GM23338 (cell line): ENCODE measurements at regions not wholly inside any gene's neighbourhood (a gene's known extent, or its start where the extent isn't known, plus 50 kb on each side); places are given as distances from the start of the nearest gene placed in this dataset.

Experiments used
- ATAC-seq: fragments of 200-7000 bp; cut with Tn5 transposase; 3 replicates; pipeline ENCODE4 v1.9.1; 2020
- DNase-seq: peaks from one replicate; pipeline ENCODE4 v3.0.0-alpha.2; 2015; ENCODE audit warnings: low spot score
- H2AFZ ChIP-seq: fragments of 200-600 bp; sonication (generic); 2 replicates; pipeline ENCODE4 v1.8.0; 2016; ENCODE audit warnings: antibody characterized with exemption, mild to moderate bottlenecking, moderate library complexity
- H3F3A ChIP-seq: fragments of 200-600 bp; sonication (generic); replicated peaks from 2 replicates; pipeline ENCODE4 v1.8.0; 2017; ENCODE audit warnings: antibody characterized with exemption, mixed run types, low read depth
- H3K27ac ChIP-seq: fragments of 200-600 bp; sonication (generic); 2 replicates; pipeline ENCODE4 v1.6.1; 2016; ENCODE audit warnings: low read depth
- H3K27me3 ChIP-seq: fragments of 200-600 bp; sonication (generic); 2 replicates; pipeline ENCODE4 v1.8.0; 2016; ENCODE audit warnings: mild to moderate bottlenecking, mixed run types, moderate library complexity; ENCODE audit not compliant: insufficient read depth
- H3K36me3 ChIP-seq: fragments of 200-600 bp; sonication (generic); 2 replicates; pipeline ENCODE4 v1.8.0; 2016; ENCODE audit warnings: mild to moderate bottlenecking; ENCODE audit not compliant: insufficient read depth
- H3K4me1 ChIP-seq: fragments of 200-600 bp; sonication (generic); 2 replicates; pipeline ENCODE4 v1.8.0; 2016; ENCODE audit warnings: mild to moderate bottlenecking, moderate library complexity; ENCODE audit not compliant: insufficient read depth
- H3K4me2 ChIP-seq: fragments of 200-600 bp; sonication (generic); 2 replicates; pipeline ENCODE4 v1.7.1; 2017; ENCODE audit warnings: mixed run types
- H3K4me3 ChIP-seq: fragments of 200-600 bp; sonication (generic); 2 replicates; pipeline ENCODE4 v1.6.1; 2016; ENCODE audit warnings: mixed run types
- H3K79me2 ChIP-seq: fragments of 200-600 bp; sonication (generic); replicated peaks from 2 replicates; pipeline ENCODE4 v1.8.0; 2017; ENCODE audit warnings: mild to moderate bottlenecking; ENCODE audit not compliant: insufficient read depth
- H3K9me2 ChIP-seq: fragments of 200-600 bp; sonication (generic); 2 replicates; pipeline ENCODE4 v1.8.0; 2017; ENCODE audit not compliant: insufficient read depth
- H4K20me1 ChIP-seq: fragments of 200-600 bp; sonication (generic); replicated peaks from 2 replicates; pipeline ENCODE4 v1.8.0; 2017; ENCODE audit warnings: mild to moderate bottlenecking; ENCODE audit not compliant: insufficient read depth
- H3K27ac Mint-ChIP-seq: 2 replicates; pipeline ENCODE4 v1.8.0; 2020; ENCODE audit warnings: inconsistent platforms, mild to moderate bottlenecking, moderate library complexity, mixed read lengths
- H3K27me3 Mint-ChIP-seq: 3 replicates; pipeline ENCODE4 v1.8.0; 2022; ENCODE audit warnings: low read depth, mild to moderate bottlenecking, moderate library complexity, mixed read lengths, inconsistent platforms; ENCODE audit not compliant: insufficient read depth, poor library complexity
- H3K36me3 Mint-ChIP-seq: 3 replicates; pipeline ENCODE4 v1.8.0; 2021; ENCODE audit warnings: low read depth, mild to moderate bottlenecking, inconsistent platforms, moderate library complexity, mixed read lengths
- H3K4me1 Mint-ChIP-seq: 3 replicates; pipeline ENCODE4 v1.8.0; 2020; ENCODE audit warnings: mild to moderate bottlenecking, inconsistent platforms, mixed read lengths
- H3K4me3 Mint-ChIP-seq: 3 replicates; pipeline ENCODE4 v1.8.0; 2021; ENCODE audit warnings: moderate library complexity, mild to moderate bottlenecking, inconsistent platforms, mixed read lengths
- H3K9me3 Mint-ChIP-seq: 3 replicates; pipeline ENCODE4 v1.8.0; 2020; ENCODE audit warnings: moderate library complexity, mild to moderate bottlenecking, inconsistent platforms, mixed read lengths
- CREB1 ChIP-seq: fragments of 250-450 bp; sonication (Bioruptor Pico); IDR thresholded peaks from 2 replicates; pipeline ENCODE4 v1.5.0; 2020; ENCODE audit warnings: low read depth, mild to moderate bottlenecking, moderate library complexity
- CTCF ChIP-seq, 2 experiments: fragments of 200-600 bp in 1 of 2; sonication (generic) in 1 of 2; conservative IDR thresholded peaks; 2 replicates each; pipeline versions ENCODE4 v1.5.1 to v1.6.1; 2016 to 2017; ENCODE audit warnings: antibody characterized with exemption in 2 of 2, low read depth in 2 of 2, mild to moderate bottlenecking in 2 of 2, moderate library complexity in 1 of 2
- ETS1 ChIP-seq: IDR thresholded peaks from 2 replicates; pipeline ENCODE4 v1.6.1; 2016; ENCODE audit warnings: antibody characterized with exemption
- EZH2 ChIP-seq: fragments of 200-600 bp; sonication (generic); IDR thresholded peaks from one replicate; pipeline ENCODE4 v1.8.0; 2017; ENCODE audit warnings: antibody characterized with exemption, mild to moderate bottlenecking, low read depth; ENCODE audit not compliant: unreplicated experiment
- EZH2phosphoT487 ChIP-seq: fragments of 200-600 bp; sonication (generic); IDR thresholded peaks from one replicate; pipeline ENCODE4 v1.8.1; 2018; ENCODE audit warnings: antibody characterized with exemption; ENCODE audit not compliant: unreplicated experiment
- JUNB ChIP-seq: IDR thresholded peaks from one replicate; pipeline ENCODE4 v1.6.1; 2016; ENCODE audit warnings: antibody characterized with exemption; ENCODE audit not compliant: unreplicated experiment
- NANOG ChIP-seq: IDR thresholded peaks from 2 replicates; pipeline ENCODE4 v1.6.1; 2016; ENCODE audit warnings: antibody characterized with exemption, borderline replicate concordance
- POLR2AphosphoS5 ChIP-seq: IDR thresholded peaks from 2 replicates; pipeline ENCODE4 v1.6.1; 2016; ENCODE audit warnings: antibody characterized with exemption, low read depth
- REST ChIP-seq: IDR thresholded peaks from one replicate; pipeline ENCODE4 v1.6.1; 2018; ENCODE audit warnings: antibody characterized with exemption; ENCODE audit not compliant: unreplicated experiment
- ZNF114 ChIP-seq: fragments of 250-450 bp; sonication (Bioruptor Pico); IDR thresholded peaks from 2 replicates; pipeline ENCODE4 v1.5.0; 2020; ENCODE audit warnings: mild to moderate bottlenecking, moderate library complexity
- ZNF331 ChIP-seq: fragments of 250-450 bp; sonication (Bioruptor Pico); IDR thresholded peaks from 2 replicates; pipeline ENCODE4 v1.5.0; 2020; ENCODE audit warnings: low read depth, mild to moderate bottlenecking, moderate library complexity
- ZNF462 ChIP-seq: fragments of 250-450 bp; sonication (Bioruptor Pico); IDR thresholded peaks from 2 replicates; pipeline ENCODE4 v1.5.0; 2020; ENCODE audit warnings: mild to moderate bottlenecking, moderate library complexity

DNA sequence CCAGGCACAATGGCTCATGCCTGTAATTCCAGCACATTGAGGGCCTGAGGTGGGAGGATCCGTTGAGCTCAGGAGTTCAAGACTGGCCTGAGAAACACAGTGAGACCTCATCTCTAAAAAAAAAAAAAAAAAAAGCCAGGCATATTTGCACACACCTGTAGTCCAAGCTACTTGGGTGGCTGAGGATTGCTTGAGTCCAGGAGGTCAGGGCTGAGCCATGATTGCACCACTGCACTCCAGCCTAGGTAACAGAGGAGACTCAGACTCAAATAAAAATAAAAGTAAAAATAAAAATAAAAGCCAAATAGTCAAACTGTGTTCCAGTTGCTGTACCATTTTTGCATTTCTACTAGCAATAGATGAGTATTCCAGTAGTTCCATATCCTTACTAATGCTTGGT lies 616.0 kb downstream of the KIF4B start:
- H3K36me3 ChIP-seq, result no peaks in the 10 kb centered on the region
- Mint-ChIP-seq H3K27ac (no peak overlapping the region), H3K4me1 (peaks cover 7% of the 10 kb centered on the region), H3K27me3 (no peaks in the 10 kb centered on the region), H3K9me3 (peaks cover 10% of the 10 kb centered on the region), H3K36me3 (peaks cover 5% of the 10 kb centered on the region; the same call in 2 of the 3 replicates), H3K4me3 (no peak overlapping the region)
- no peak overlapping the region for H2AFZ ChIP-seq
- TF ChIP-seq CREB1 (no peak), REST (no peak), POLR2AphosphoS5 (no peak), EZH2phosphoT487 (no peak), ZNF331 (no peak), ZNF462 (CRISPR knock-in tag) (no peak), NANOG (no peak), EZH2 (no peak), CTCF (conservative IDR thresholded peaks at IDR 0.05; ENCODE audit: low read depth in 2 of 2) (no peak), ZNF114 (no peak), ETS1 (no peak), JUNB (no peak)
- peaks cover 3% of the 10 kb centered on the region; the same call in 1 of the 2 replicates for H3K9me2 ChIP-seq
- DNase-seq (no peak), ATAC-seq (no peak)
- H4K20me1 ChIP-seq, result no peaks in the 10 kb centered on the region
- no peaks in the 10 kb centered on the region for H3K27me3 ChIP-seq
- no peak overlapping the region for H3K27ac ChIP-seq
- H3K4me1 ChIP-seq, result peaks cover 6% of the 10 kb centered on the region; the same call in 1 of the 2 replicates
- no peak overlapping the region for H3K4me3 ChIP-seq
- no peaks in the 10 kb centered on the region for H3F3A ChIP-seq
- H3K79me2 ChIP-seq, result no peaks in the 10 kb centered on the region
- H3K4me2 ChIP-seq, result no peak overlapping the region
